Upper lobe of left lung (tissue), 6 donors: ENCODE measurements at regions not wholly inside any gene's neighbourhood (a gene's known extent, or its start where the extent isn't known, plus 50 kb on each side); places are given as distances from the start of the nearest gene placed in this dataset.

Experiments
- ATAC-seq, 2 donors: fragments of 200-7000 bp; cut with Tn5 transposase; one replicate each; pipeline ENCODE4 v1.9.1; 2022; ENCODE audit warnings: mild to moderate bottlenecking in 2 of 2, moderate library complexity in 2 of 2; ENCODE audit not compliant: low FRiP score in 2 of 2
- DNase-seq, 2 donors: peaks; one replicate each; pipeline ENCODE4 v3.0.0-alpha.2; 2019 to 2020
- H3K27ac ChIP-seq, 4 donors: fragments of 200-600 bp; sonication (generic); one replicate each; pipeline ENCODE4 v1.5.1; 2016 to 2019
- H3K27me3 ChIP-seq, 4 donors: fragments of 200-600 bp; sonication (generic); one replicate each; pipeline ENCODE4 v1.5.1; 2017 to 2019
- H3K36me3 ChIP-seq, 4 donors: fragments of 200-600 bp; sonication (generic); one replicate each; pipeline ENCODE4 v1.5.1; 2016 to 2019
- H3K4me1 ChIP-seq, 4 donors: fragments of 200-600 bp; sonication (generic); one replicate each; pipeline ENCODE4 v1.5.1; 2018 to 2019
- H3K4me3 ChIP-seq, 4 donors: fragments of 200-600 bp; sonication (generic); one replicate each; pipeline ENCODE4 v1.5.1; 2017 to 2019; ENCODE audit warnings: mild to moderate bottlenecking in 2 of 4, moderate library complexity in 1 of 4
- H3K9me3 ChIP-seq, 4 donors: fragments of 200-600 bp; sonication (generic); one replicate each; pipeline ENCODE4 v1.5.1; 2018 to 2019
- EP300 ChIP-seq, 4 donors: sonication (generic); formaldehyde crosslinking; IDR thresholded peaks; one replicate each; pipeline ENCODE4 v1.5.1; 2017; ENCODE audit warnings: antibody characterized with exemption in 4 of 4, control low read depth in 2 of 4
- POLR2A ChIP-seq, 4 donors: fragments of 450-650 bp; IDR thresholded peaks; one replicate each; pipeline ENCODE4 v1.5.1; 2016 to 2017; ENCODE audit warnings: antibody characterized with exemption in 4 of 4, mild to moderate bottlenecking in 2 of 4
- POLR2AphosphoS5 ChIP-seq, 2 donors: sonication (generic); formaldehyde crosslinking; IDR thresholded peaks; one replicate each; pipeline ENCODE4 v1.5.1; 2017; ENCODE audit warnings: antibody characterized with exemption in 2 of 2
- WGBS, 2 donors: methylation state at CpG; one replicate each; pipeline ENCODE4 v1.1.5; 2017 to 2018; 5-methylcytosine and 5-hydroxymethylcytosine counted together
- TF ChIP-seq, protein P1 (sequence below), 6 experiments: fragments of 450-650 bp in 4 of 6; fragments of 200-600 bp in 2 of 6; sonication (generic) in 2 of 6; IDR thresholded peaks; one replicate each; pipeline ENCODE4 v1.5.1; 2016 to 2019; ENCODE audit warnings: antibody characterized with exemption in 6 of 6
- donor health status: DM: no; HTN: no; CAD: no; lungs with moderate emphysema.
- donor health status: DM: no; HTN: yes; CAD: no; lungs with severe emphysema.

DNA sequence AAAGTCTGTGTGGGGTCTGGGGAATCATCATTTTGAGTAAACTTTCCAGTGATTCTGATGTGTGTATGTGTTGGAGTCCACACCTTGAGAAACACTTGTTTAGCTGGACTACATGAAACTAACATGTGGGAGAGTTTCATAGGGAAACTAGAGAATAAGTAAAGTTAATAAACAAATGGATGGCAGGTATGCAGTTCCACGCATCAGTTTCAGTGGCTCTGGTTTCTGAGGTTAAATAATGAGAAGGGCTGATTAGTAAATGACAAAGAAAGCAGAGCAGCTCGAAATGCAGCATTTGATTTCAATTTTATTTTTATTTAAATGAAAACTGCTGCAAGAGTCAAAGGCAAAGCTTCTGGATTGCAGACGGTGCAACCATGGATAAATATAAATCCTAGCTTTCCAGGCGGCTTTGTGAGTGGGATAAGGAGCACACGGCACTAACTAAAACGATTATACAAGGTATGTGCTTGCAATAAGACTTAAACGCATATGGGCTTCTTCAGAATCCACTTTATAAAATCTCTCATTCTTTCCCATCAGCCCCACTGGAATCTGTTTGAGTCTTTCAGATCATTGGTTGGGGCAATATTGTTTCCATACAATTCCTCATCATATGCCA, 310.7 kb downstream of the PLPP3 start:
- Histone ChIP-seq H3K27me3 (no peaks in the 10 kb centered on the region), H3K9me3 (no peaks in the 10 kb centered on the region), H3K36me3 (no peaks in the 10 kb centered on the region), H3K4me1 (no peaks in the 10 kb centered on the region), H3K27ac (no peak overlapping the region), H3K4me3 (no peak overlapping the region)
- TF ChIP-seq, protein P1, sequence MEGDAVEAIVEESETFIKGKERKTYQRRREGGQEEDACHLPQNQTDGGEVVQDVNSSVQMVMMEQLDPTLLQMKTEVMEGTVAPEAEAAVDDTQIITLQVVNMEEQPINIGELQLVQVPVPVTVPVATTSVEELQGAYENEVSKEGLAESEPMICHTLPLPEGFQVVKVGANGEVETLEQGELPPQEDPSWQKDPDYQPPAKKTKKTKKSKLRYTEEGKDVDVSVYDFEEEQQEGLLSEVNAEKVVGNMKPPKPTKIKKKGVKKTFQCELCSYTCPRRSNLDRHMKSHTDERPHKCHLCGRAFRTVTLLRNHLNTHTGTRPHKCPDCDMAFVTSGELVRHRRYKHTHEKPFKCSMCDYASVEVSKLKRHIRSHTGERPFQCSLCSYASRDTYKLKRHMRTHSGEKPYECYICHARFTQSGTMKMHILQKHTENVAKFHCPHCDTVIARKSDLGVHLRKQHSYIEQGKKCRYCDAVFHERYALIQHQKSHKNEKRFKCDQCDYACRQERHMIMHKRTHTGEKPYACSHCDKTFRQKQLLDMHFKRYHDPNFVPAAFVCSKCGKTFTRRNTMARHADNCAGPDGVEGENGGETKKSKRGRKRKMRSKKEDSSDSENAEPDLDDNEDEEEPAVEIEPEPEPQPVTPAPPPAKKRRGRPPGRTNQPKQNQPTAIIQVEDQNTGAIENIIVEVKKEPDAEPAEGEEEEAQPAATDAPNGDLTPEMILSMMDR (IDR thresholded peaks at IDR 0.05): no peak
- no peak for TF ChIP-seq POLR2AphosphoS5 (IDR thresholded peaks at IDR 0.05)
- no peak for TF ChIP-seq POLR2A (IDR thresholded peaks at IDR 0.05)
- TF ChIP-seq EP300 (IDR thresholded peaks at IDR 0.05): no peak
- 90 to 95% methylated on average over 7 of the region's 7 CpGs for WGBS, 2 donors
- ATAC-seq (no peak), DNase-seq (no peak)

DNA sequence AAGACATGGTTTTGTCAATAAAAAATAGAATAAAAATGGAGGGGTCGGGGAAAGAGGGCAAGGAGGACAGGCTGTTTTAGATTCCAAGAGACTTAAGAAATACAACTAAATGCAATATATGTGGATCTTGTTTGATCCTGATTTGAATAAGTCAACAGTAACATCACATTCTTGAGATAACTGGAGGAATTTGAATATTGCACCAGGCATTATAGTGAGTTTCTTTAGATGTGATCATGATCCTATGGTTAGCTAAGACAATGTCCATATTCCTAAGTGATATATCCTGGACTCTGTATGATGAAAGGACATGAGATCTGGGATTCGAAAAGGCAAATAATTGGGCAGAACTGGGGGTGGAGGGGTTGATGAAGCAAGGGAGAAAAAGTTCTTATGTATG, 311.8 kb downstream of the PLPP3 start:
- TF ChIP-seq EP300 (IDR thresholded peaks at IDR 0.05) (no peak), POLR2A (IDR thresholded peaks at IDR 0.05) (no peak), POLR2AphosphoS5 (IDR thresholded peaks at IDR 0.05) (no peak)
- TF ChIP-seq, protein P1 (IDR thresholded peaks at IDR 0.05): no peak
- no peak for DNase-seq
- 87 to 95% methylated on average over 2 of the region's 2 CpGs for WGBS, 2 donors
- no peaks in the 10 kb centered on the region for H3K4me1 ChIP-seq
- no peaks in the 10 kb centered on the region for H3K36me3 ChIP-seq
- no peaks in the 10 kb centered on the region for H3K27me3 ChIP-seq
- ATAC-seq: no peak
- H3K27ac ChIP-seq: no peak overlapping the region
- no peak overlapping the region for H3K4me3 ChIP-seq
- H3K9me3 ChIP-seq: no peaks in the 10 kb centered on the region

DNA sequence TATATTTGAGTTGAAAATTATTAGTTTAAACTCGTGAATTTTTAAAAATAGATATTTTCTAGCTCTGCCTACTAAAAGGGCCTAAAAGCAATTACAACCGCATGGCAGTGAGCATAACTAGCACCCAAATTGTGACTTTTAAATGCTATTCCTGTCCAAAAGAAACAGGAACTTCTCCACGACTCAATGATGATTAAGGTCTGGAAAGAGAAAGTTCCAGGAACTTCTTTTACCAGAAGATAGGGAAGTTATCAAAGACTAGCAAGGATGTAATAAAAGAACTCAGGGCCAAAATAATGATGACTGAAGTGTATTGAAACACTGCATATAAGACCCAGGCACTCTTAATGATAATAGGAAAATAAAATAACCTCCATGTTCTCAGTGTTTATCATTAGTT, 313.0 kb downstream of the PLPP3 start:
- DNase-seq (no peak), ATAC-seq (no peak)
- H3K27ac ChIP-seq: no peak overlapping the region
- H3K27me3 ChIP-seq: no peaks in the 10 kb centered on the region
- no peaks in the 10 kb centered on the region for H3K4me1 ChIP-seq
- TF ChIP-seq POLR2A (IDR thresholded peaks at IDR 0.05): no peak
- TF ChIP-seq, protein P1 (IDR thresholded peaks at IDR 0.05): no peak
- no peak for TF ChIP-seq EP300 (IDR thresholded peaks at IDR 0.05)
- TF ChIP-seq POLR2AphosphoS5 (IDR thresholded peaks at IDR 0.05): no peak
- no peaks in the 10 kb centered on the region for H3K36me3 ChIP-seq
- H3K9me3 ChIP-seq: no peaks in the 10 kb centered on the region
- 81 to 82% methylated on average over 3 of the region's 3 CpGs for WGBS, 2 donors
- no peak overlapping the region for H3K4me3 ChIP-seq

DNA sequence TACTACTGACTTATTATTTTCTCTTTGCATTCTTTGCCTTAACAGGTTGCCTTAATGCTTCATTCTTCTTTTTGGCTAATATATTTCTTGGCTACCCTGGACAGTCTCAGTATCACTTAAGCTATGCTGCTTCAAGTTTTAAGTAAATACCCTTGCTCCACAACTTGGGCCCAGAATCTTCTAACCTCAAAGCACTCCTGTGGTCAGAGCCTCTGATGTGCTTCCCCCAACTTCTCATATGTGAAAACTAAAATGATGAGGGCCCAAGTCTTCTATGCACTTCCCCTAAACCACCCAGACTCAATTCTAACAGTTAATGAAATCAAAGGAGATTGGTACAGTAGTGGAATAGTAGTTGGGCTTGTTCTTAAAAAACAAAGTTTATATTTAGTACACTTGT, 314.1 kb downstream of the PLPP3 start:
- Histone ChIP-seq H3K27me3 (no peaks in the 10 kb centered on the region), H3K27ac (no peak overlapping the region), H3K36me3 (no peaks in the 10 kb centered on the region), H3K9me3 (no peaks in the 10 kb centered on the region), H3K4me3 (no peak overlapping the region), H3K4me1 (no peaks in the 10 kb centered on the region)
- no peak for DNase-seq
- TF ChIP-seq POLR2AphosphoS5 (IDR thresholded peaks at IDR 0.05): no peak
- no peak for ATAC-seq

DNA sequence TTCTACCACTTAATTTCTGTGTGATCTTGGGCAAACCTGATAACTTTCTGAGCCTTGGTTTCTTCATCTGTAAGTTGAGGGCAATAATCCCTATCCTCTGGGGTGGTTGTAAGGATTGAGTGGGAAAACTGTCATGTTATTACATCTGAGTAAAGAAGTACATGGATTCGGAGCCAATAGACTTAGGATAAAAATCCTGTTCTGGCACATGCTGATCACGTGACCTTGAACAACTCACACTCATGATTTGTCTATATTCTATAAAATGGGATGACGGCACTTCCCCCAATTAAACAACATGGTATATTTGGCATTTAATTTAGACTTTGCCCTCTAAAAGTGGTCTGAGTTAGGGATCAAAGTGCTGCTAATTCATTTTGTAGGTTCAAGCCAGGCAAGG, 315.5 kb downstream of the PLPP3 start:
- TF ChIP-seq POLR2A (IDR thresholded peaks at IDR 0.05) (no peak), POLR2AphosphoS5 (IDR thresholded peaks at IDR 0.05) (no peak), EP300 (IDR thresholded peaks at IDR 0.05) (no peak)
- TF ChIP-seq, protein P1 (IDR thresholded peaks at IDR 0.05): no peak

More for the DNA sequence above, 315.5 kb downstream of the PLPP3 start:
- no peak overlapping the region for H3K27ac ChIP-seq
- no peaks in the 10 kb centered on the region for H3K4me1 ChIP-seq
- H3K9me3 ChIP-seq: no peaks in the 10 kb centered on the region
- WGBS, 2 donors: 91 to 98% methylated on average over 3 of the region's 3 CpGs
- no peaks in the 10 kb centered on the region for H3K36me3 ChIP-seq
- H3K27me3 ChIP-seq: no peaks in the 10 kb centered on the region
- no peak for ATAC-seq
- H3K4me3 ChIP-seq: no peak overlapping the region
- DNase-seq: no peak
